Stimulated activated CD8-positive, alpha-beta memory T cell treated with anti-CD3 and anti-CD28 coated beads, Interleukin-12 subunit alpha, Interleukin-12 subunit beta, amount 100 ng/mL, for 4 hours (primary cell): ENCODE measurements at regions not wholly inside any gene's neighbourhood (a gene's known extent, or its start where the extent isn't known, plus 50 kb on each side); places are given as distances from the start of the nearest gene placed in this dataset.

Source experiments
- DNase-seq: peaks from one replicate; pipeline ENCODE4 v3.0.0-alpha.2; 2020; ENCODE audit warnings: low read depth

DNA sequence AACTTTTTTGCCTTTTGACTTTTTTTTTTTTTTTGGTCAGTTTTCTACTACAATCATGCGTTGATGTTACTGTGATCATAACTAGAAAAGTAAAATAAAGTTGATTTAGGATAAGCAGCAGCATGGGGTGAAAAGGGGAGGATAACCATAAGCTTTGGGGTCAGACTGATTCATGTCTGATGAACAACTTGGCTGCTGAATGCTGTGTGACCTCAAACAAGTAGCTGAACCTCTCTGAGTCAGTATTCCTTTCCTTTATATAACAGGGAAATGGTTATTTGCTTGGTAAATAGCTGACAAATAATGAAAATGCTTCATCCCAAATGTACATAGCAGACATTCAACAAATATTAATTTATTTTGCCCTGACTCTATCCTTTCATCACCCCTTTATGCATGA is 413.0 kb downstream of the VRK1 start:
- no peak for DNase-seq

DNA sequence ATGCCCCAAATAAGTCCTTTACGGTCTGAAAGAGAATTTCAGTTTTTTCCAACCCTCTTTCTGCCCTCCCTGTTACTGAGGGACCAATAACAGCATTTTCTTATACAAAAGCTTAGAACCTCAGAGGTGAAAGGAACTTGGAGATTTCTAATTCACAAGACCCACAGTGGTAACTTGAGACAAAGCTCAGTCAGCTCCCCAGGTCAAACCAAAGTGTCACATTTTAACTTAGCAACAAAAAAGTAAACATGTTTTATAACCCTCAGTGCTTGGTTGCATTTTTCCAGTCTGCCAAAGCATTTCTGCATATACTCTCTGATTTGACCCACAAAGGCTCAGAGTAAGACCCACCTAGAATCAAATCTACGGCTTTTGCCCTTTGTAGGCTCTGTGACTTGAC is 415.2 kb downstream of the VRK1 start:
- no peak for DNase-seq

DNA sequence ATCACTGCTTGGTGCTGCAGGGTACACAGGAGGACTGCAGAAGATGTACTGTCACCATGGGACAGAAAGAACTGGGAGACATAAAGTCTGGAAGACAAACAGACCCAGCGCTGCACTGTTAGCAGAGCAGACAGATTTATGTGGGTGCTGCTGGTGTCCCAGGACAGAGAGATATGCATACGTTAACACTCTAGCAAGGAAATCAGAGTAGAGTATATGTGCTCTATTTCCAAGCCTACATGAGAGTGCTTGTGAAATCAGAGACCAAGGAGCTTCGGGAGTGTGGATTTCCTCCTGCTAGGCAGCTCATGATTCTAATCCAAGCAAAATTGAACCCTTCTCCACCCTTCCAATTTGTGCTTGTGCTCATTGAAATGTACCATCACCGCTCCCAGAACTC is 416.5 kb downstream of the VRK1 start:
- DNase-seq, result no peak

DNA sequence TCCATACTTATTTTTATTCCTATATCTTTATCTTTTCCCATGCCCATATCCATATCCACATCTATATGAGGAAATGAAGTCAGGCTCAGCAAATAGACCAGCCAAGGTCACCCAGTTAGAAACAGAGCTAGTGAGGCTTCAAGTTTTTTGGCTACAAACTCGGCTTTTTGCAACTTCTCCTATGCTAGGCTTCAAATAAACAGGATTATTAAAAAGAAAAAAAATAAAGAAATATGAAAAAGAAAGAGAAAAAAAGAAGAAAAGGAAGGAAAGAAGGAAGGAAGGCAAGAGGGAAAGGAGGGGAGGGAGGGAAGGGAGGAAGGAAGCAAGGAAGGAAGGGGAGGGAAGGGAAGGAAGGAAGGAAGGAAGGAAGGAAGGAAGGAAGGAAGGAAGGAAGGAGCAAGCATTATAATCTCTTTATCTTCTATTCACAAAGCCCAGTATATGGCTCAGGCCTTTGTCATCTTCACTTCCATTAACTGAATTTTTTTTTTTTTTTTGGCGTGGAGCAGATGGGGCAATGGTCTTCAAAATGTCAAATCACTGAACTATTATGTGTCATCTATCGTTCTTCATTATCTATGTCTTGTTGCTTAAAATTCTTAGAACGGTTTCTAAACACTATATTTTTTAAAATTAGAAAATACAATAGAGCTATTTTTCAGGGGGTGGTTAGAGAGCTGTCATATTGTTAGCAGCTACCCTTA is 418.2 kb downstream of the VRK1 start:
- no peak for DNase-seq

DNA sequence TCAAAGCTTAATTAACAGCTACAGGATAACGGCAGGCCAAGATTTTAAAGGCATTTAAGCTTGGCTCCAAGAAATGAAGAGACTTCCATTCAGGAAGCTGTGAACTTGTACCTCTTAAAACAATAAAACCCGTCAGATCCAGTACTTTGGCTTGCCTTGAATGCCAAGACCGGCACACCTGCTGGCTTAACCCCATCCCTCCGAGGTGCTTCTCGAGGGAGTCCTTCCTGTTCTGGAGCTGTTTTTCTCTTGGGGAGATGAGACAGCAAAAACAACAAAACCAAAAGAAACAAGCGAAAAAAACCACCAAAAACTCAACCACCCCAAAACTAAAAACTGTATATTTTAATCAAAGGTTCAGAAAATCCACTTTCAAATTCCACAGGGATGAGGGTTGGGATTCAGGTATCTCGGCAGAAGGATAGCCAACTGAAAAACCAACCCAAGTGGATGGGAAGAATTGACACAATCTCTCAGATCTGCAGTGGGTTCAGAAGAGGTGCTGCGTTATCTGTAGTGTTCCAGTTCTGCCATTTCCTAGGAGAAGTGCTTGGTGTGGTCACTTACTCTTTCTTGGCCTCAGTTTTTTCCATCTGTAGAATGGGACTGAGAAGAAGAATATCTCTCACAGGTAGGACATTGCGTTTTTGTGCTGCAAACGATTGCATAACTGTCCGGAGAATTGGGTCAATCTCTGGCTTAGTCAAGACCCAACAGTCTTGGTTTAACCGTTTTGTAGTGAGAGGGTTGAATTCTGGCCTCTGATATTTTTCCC is 420.1 kb downstream of the VRK1 start:
- DNase-seq, result no peak

DNA sequence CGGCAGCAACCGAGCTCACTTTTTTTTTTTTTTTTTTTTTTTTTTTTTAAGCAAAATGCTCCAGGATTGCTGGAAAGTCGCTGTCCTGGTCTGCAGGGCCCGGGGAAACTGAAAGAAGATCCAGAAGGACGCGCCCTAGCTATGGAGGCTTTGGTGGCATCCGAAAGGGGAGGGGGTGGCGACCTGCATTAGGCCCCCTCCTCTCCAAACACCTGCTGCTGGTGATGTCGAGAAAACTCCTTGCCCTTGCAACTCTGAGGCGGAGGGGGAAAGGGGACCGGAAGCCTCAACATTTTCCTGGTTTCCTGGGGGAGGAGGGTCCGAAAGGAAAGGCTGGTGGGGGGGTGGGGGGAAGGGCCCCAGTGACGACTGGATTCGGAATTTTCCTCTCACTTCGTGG is 421.1 kb downstream of the VRK1 start:
- no peak for DNase-seq

DNA sequence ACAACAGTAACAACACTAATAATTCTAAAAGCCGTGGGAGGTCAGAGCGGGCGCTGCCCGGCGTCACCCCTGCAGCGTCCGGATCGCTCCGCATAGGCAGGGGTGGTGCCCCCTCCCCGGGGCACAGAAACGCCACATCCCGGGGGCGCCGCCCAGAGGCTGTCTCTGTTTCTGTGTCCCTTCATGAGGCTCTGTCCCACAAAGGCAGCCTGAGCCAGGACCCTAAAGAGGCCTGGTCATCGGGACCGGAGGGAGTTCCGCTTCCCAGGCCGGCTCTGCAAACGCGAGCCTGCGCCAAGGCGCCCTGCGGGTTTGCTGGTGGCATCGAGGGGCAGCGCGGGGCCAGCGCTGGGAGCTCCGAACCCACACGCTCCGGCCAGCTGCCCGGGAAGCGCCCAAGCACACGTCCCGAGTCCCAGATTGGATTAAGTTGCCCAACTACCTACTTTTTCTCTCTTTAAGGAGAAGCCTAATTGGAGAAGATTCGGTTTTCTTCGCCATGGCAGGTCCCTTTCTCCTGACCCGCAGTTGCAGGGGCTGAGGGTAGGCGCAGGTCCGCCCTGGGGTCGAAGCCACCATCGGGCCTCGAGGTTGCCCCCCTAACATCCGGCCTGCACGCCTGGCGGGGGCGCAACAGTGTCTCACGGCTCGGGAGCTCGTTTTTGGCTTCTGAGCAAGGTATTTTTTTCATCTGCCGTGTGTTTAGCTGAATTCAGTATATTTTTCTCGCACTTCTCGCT is 421.7 kb downstream of the VRK1 start:
- DNase-seq, result peak; percentile 13

DNA sequence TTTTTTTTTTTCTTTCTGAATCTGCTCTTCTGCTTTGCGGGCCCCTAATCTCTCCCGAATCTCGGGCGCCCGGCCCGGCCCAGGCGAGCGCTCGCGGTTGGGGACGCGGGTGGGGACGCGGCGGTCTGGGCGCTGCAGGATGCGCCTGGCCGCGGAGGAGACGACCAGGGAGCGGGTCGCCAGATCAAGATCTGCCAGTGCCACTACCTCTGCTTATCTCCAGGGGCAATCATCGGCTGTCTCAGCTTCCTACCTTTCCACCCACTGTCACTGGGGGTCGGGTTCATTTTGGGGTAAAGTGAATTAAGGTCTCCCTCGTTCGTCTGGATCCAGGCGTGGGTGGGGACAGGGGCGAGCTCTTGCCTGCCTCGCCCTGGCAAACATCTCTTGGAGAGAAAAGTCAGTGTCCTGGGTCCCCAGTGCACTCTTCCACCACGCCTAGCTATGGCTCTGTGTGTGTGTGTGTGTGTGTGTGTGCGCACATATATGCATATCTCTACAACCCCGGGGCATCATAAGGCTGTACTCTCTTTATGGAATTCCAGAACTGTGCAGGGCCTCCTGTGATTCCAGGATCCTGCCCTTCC is 422.3 kb downstream of the VRK1 start:
- DNase-seq, result no peak

DNA sequence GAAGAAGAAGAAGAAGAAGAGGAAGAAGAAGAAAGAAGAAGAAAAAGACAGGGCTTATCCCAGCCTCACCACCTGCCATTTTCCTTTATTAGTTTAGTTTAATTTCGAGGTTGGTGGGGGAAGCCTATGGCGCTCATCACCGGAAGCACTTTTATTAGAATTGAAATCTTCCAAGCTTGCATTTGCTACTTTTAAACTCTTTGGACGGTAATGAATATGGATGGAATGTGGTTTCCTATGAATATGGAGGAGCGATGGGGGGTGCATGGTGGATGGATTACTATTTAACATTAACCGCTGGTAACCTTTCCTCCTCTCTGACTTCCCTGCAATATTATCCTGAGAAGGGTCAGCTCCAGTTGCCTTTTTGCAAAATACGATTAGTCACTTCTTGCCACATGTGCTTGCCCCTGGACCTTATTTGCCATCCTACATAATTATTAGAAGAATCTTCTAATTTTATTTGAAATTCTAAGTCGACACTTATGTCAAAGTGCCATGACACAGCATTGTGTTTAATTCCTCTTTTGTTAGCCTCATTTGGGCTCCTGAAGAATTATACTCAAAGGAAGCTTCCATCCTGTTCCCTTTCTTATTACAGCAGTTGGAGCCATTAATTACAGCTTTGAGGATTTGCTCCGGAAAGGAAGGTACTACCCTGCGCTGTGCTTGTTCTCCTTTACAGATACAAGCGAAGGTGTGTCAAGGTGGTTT is 424.5 kb downstream of the VRK1 start:
- no peak for DNase-seq

DNA sequence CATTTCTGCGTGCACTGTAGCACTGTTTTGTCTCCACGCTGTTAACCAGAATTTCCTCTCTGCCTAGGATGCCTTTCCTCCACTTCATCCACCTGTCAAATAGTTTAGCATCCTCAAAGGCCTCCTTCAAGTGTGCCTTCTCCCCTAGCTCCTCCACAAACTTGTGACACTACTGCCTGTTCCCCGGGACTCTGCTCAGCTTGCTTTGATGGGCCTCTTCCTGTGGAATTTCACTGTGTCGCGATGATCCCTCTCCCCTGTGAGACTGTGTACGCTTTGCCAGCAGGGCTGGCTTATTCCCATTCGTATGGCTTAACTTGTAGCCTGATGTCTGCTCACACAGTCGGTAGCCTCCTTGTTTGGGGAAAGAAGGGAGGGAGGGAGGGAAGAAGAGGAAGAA is 426.8 kb downstream of the VRK1 start:
- no peak for DNase-seq

DNA sequence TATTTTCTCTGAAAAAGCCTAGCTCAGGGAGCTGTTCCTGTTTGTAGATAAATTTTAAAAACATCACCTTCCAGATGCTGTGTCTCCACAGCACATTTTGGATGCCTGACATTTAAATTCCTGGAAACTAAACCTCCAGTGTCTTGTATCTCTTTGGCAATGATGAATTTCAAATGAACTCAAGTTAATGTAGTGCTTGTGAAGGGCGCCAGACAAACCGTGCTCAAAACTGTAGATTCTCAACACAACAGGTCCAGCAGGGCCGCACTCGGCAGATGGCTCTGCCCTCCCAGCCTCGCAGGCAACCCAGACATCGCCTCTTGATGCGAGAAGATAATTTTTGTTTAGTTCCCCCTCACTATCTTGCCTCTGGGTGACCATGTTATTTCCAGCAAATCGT is 432.9 kb downstream of the VRK1 start:
- no peak for DNase-seq

DNA sequence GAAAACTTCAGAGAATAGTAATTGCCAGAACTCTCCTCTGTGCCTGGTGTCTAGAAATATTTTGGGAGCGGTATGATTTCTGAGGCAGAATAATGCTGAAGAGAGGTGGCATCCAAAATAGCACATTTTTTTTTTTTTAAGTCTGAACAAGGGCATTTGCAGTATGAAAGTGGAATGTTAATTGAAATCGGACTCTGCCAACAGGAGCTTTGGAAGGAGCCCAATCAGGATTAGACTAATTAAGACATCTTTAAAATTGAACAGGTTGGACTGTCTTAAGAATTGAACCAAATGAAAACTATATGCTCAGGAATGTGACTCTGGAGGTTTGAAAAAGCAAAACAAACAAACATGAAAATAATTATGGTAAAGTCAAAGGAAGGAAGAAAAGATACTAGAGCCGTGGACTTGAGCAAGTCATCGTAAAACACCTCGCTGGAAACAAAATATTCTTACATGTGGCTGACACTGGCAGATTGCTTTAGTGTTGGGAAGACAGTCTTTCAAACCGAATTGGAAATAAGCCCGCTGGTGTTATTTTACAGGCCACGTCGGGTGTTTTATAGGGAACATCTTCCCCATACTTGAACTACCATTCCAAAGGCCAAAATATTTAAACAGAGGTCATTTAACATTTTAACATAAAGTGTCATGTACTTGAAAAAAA is 436.3 kb downstream of the VRK1 start:
- no peak for DNase-seq

DNA sequence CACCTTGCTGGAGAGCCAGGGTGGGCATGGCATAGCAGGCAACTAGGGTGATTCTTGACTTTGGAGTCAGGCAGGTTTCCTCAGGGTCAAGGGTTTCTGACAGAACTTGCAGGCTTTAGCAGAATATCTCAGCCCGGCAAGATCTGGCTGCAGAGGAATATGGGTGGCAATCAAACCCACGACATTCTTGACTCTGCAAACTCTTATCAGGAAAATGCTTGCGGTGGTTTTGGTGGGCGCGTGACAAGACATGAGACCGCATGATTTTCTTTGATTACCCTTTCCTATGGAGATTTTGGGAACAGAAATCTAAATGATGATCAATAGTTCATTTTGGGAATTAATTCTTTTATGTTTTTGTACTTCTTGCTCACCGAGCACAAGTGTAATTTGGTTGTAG is 449.5 kb downstream of the VRK1 start:
- DNase-seq, result no peak

DNA sequence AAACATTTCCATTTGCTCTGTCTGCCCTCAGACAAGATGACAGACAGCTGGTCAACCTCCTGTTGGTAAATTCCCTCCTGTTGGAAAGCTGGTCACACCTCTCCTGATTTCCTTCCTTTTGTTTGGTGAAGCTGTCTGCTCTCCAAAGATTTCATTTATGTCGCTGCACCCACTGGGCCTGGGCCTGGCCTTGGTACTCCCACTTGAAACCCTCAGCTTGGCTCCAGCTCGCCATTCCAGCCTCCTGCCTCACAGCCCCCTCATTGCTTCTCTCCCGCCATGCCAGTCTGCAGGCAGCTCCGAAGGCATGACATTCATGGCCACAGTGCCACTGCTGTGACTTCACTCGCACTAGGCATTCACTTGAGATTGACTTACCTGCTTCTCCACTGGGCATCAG is 451.8 kb downstream of the VRK1 start:
- DNase-seq, result no peak

DNA sequence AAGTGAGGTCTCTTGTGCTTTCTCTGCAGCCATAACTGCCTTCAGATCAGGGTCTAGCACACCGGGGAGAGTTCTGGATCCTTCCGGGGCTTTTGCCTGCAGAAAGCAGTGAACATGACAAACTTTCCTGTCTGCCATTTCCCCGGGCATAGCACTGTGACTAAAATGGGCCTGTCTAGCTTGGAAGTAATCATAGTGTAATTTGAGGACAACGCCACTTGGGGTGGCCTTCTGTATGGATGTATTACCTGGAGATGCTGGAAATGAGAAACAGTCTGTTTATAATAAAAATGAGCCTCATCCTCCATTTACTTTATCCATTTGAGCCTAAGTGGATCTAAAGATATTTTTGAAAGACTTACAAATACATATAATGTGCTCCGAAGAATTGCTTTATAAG is 453.7 kb downstream of the VRK1 start:
- no peak for DNase-seq

DNA sequence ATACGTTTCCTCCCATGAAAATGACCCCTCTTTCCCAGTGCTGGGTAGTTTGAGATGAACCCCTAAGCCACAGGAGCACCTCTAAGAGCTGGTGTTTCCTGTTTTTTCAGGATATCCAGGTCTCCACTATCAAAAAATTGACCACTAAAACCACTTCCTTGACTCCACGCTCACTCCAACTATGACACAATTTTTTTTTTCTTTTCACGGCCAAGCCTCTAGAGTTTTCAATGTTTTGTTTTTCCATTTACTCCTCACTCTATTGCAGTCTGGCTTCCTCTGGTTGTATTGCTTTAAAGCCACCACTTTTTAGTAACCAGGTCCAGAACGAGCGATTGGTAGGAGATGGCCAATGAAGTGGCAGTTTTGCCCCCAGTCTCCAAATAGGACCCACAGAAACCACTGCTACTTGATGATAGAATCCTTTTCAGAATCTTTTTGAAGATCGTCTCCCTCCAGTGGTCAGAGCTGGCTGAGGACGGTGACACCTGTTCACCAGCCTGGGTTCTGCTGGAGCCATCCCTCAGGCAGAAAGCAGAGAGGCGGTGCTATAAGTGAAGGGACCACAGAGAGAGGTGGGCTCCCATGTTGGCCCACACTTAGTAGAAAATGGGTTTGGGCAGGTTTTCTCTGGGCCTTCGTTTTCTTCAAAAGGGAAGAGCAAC is 454.4 kb downstream of the VRK1 start:
- DNase-seq, result no peak

DNA sequence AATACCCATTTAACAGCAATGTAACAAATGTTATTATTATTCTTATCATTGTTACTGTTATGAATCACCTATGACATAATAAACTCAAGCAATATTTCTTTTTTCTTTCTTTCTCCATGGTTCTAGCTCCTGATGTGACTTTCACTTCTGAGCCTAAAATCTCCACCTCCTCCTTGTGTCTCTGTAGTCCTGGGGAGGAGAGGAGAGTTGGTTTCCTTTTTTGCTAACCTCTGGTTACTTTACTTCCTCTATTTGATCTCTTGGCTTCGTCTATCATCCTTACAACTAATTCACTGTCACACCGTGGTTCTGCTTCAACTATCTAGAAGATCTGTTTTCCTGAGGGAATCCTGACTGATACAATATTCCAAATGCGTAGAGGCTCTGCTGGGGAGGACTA is 456.6 kb downstream of the VRK1 start:
- DNase-seq, result no peak

DNA sequence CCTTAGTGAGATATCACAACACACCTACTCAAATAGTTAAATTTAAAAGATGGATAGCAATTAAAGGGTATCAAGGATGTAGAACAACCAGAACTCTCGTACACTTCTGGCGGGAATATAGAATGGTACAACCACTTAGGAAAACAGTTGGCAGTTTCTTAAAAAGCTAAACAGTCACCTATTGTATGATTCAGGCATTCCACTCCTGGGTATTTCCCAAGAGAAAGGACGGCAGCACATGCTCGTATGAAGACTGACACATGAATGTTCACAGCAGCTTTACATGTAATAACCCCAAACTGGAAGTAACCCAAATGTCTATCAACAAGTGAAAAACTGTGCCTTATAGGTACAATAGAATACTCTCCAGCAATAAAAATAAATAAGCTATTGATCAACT is 465.2 kb downstream of the VRK1 start:
- no peak for DNase-seq

DNA sequence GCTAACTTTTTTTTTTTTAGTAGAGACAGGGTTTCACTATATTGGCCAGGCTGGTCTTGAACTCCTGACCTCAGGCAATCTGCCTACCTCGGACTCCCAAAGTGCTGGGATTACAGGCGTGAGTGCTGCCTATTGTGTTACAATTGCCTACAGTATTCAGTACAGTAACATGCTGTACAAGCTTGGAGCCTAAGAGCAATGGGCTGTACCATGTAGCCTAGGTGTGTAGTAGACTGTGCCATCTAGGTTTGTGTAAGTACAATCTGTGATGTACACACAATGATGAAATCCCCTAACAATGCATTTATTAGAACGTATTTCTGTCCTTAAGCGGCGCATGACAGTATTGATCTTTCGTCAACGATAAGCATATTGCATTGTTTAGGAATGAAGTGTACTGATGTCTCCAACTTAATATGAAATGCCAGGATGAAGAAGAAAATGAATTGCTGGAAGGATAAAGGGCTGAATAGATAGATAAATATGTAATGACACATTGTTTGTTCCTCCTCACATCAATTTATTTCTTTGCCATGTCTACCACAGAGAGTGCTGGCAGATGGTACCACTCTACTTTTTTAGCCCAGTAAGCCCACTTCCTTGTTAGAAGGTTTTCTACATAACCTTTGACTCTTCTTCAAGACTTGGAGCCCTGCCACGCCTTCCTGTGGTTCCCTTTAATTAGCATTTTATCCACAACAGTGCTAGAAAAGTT is 467.5 kb downstream of the VRK1 start:
- no peak for DNase-seq

DNA sequence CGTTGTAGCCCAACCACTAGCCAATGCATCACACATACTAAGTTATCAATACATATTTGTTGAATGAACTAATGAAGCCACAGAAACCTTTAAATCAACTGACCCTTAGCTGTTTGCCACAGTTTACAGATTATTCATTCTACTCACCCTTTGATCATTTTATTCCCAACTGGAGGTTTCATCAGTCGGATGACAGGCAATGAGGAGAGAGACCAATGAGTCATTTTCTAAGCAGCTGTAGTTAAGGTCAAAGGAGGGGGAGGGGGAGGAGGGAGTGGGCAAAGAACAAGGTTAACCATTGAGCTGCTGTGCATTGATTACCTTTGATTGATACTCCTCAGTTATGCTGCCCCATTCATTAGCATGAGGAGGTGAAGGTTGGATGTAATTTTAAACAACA is 469.5 kb downstream of the VRK1 start:
- DNase-seq, result no peak
